Caco-2 (cell line): ENCODE measurements at regions not wholly inside any gene's neighbourhood (a gene's known extent, or its start where the extent isn't known, plus 50 kb on each side); places are given as distances from the start of the nearest gene placed in this dataset.

Source experiments
- BruUV-seq: library from RNA; stranded (reverse); fragments of 400-500 nt; replicated peaks from 2 replicates; lab custom pipeline; 2021; lab: Mats Ljungman, UMichigan
- CTCF ChIA-PET: fragments of 300-600 bp; sonication (Branson Sonifier 250); formaldehyde crosslinking; loops from one replicate; lab custom pipeline; 2022; ENCODE audit warnings: antibody characterized with exemption; lab: Charles Lee
- POLR2A ChIA-PET: fragments of 300-600 bp; sonication (Branson Sonifier 250); formaldehyde crosslinking; loops from one replicate; lab custom pipeline; 2022; ENCODE audit warnings: antibody characterized with exemption; lab: Charles Lee
- DNase-seq, 2 experiments: peaks; one replicate each; pipeline versions ENCODE4 v3.0.0 to v3.0.0-alpha.2; 2020 to 2022
- H3K27me3 ChIP-seq: replicated peaks from 2 replicates; pipeline ENCODE4 v1.6.0; 2011; ENCODE audit warnings: low read length; ENCODE audit not compliant: control insufficient read depth, insufficient read depth
- H3K36me3 ChIP-seq: 2 replicates; pipeline ENCODE4 v1.5.1; 2011; ENCODE audit warnings: low read length; ENCODE audit not compliant: control insufficient read depth, insufficient read depth
- H3K4me1 ChIP-seq: fragments of 250-450 bp; sonication (Bioruptor Pico); 2 replicates; pipeline ENCODE4 v1.5.1; 2020; ENCODE audit warnings: mild to moderate bottlenecking
- H3K4me3 ChIP-seq: 2 replicates; pipeline ENCODE4 v1.5.1; 2011; ENCODE audit warnings: low read depth, mild to moderate bottlenecking, control low read depth, low read length
- H3K9me3 ChIP-seq: fragments of 250-450 bp; sonication (Bioruptor Pico); 2 replicates; pipeline ENCODE4 v1.5.1; 2020; ENCODE audit warnings: mild to moderate bottlenecking, moderate library complexity
- H3K27ac Mint-ChIP-seq: one replicate; pipeline ENCODE4 v1.8.0; 2022; ENCODE audit warnings: mixed read lengths; ENCODE audit not compliant: unreplicated experiment
- H3K27me3 Mint-ChIP-seq: one replicate; pipeline ENCODE4 v1.8.0; 2022; ENCODE audit warnings: mixed read lengths; ENCODE audit not compliant: insufficient read depth, unreplicated experiment
- H3K36me3 Mint-ChIP-seq: one replicate; pipeline ENCODE4 v1.8.0; 2022; ENCODE audit warnings: mild to moderate bottlenecking, mixed read lengths; ENCODE audit not compliant: insufficient read depth, unreplicated experiment
- H3K4me1 Mint-ChIP-seq: one replicate; pipeline ENCODE4 v1.8.0; 2022; ENCODE audit warnings: low read depth, mixed read lengths; ENCODE audit not compliant: unreplicated experiment
- H3K4me3 Mint-ChIP-seq: one replicate; pipeline ENCODE4 v1.8.0; 2022; ENCODE audit warnings: mild to moderate bottlenecking, moderate library complexity, mixed read lengths; ENCODE audit not compliant: unreplicated experiment
- H3K9me3 Mint-ChIP-seq: one replicate; pipeline ENCODE4 v1.8.0; 2022; ENCODE audit warnings: mixed read lengths; ENCODE audit not compliant: unreplicated experiment
- intact Hi-C: fragments of 100-400 bp; cut with micrococcal nuclease; formaldehyde crosslinking; loops from one replicate; pipeline ENCODE4 v1.10.0; 2022; ENCODE audit not compliant: unreplicated experiment
- TF ChIP-seq, protein P1 (sequence below), 2 experiments: fragments of 200-600 bp in 1 of 2; IDR thresholded peaks; 1 replicate in 1 of 2; 2 replicates in 1 of 2; pipeline versions ENCODE4 v1.5.1 to v1.8.0; 2011 to 2022; ENCODE audit warnings: antibody characterized with exemption in 1 of 2, control low read depth in 1 of 2, inconsistent platforms in 1 of 2, low read depth in 1 of 2, low read length in 1 of 2, mild to moderate bottlenecking in 1 of 2, moderate library complexity in 1 of 2; ENCODE audit not compliant: insufficient read depth in 1 of 2, severe bottlenecking in 1 of 2, unreplicated experiment in 1 of 2

DNA sequence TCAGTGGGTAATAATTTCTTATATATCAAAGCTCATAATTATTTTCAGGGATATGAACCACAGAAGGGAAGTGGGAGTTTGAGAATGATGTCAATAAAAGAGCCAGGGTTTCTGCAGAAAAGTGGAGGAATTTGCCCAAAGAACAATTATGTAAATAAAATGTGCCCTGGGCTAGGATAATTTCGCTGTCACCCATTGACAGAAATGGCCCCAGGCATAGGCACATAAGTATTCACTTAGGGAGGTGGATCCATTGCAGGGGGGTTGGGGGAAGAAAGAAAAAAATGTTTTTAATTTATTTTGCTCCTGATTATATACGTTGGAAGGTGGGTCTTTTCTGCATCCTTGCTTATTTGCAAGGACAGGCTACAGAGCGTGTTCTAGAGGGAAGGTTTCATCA, 135.1 kb upstream of the IRX2 start:
- H3K9me3 ChIP-seq = no peaks in the 10 kb centered on the region
- no peaks in the 10 kb centered on the region for H3K4me1 ChIP-seq
- DNase-seq = no peak
- no peak overlapping the region for H3K4me3 ChIP-seq
- intact Hi-C loops = no loop called here
- no peaks in the 10 kb centered on the region; the same call in 1 of the 2 replicates for H3K27me3 ChIP-seq
- peaks cover 18% of the 10 kb centered on the region for H3K27me3 Mint-ChIP-seq
- no peaks in the 10 kb centered on the region for H3K36me3 ChIP-seq
- CTCF ChIA-PET = no interaction called here
- peaks cover 17% of the 10 kb centered on the region for H3K9me3 Mint-ChIP-seq
- H3K36me3 Mint-ChIP-seq = no peaks in the 10 kb centered on the region
- H3K4me1 Mint-ChIP-seq = no peaks in the 10 kb centered on the region
- POLR2A ChIA-PET = no interaction called here
- H3K27ac Mint-ChIP-seq = no peak overlapping the region
- TF ChIP-seq, protein P1, sequence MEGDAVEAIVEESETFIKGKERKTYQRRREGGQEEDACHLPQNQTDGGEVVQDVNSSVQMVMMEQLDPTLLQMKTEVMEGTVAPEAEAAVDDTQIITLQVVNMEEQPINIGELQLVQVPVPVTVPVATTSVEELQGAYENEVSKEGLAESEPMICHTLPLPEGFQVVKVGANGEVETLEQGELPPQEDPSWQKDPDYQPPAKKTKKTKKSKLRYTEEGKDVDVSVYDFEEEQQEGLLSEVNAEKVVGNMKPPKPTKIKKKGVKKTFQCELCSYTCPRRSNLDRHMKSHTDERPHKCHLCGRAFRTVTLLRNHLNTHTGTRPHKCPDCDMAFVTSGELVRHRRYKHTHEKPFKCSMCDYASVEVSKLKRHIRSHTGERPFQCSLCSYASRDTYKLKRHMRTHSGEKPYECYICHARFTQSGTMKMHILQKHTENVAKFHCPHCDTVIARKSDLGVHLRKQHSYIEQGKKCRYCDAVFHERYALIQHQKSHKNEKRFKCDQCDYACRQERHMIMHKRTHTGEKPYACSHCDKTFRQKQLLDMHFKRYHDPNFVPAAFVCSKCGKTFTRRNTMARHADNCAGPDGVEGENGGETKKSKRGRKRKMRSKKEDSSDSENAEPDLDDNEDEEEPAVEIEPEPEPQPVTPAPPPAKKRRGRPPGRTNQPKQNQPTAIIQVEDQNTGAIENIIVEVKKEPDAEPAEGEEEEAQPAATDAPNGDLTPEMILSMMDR (IDR thresholded peaks at IDR 0.05; ENCODE audit: insufficient read depth in 1 of 2, low read depth in 1 of 2, low read length in 1 of 2, severe bottlenecking in 1 of 2, unreplicated experiment in 1 of 2) = no peak
- H3K4me3 Mint-ChIP-seq = no peak overlapping the region
- BruUV-seq = no TSS peak

DNA sequence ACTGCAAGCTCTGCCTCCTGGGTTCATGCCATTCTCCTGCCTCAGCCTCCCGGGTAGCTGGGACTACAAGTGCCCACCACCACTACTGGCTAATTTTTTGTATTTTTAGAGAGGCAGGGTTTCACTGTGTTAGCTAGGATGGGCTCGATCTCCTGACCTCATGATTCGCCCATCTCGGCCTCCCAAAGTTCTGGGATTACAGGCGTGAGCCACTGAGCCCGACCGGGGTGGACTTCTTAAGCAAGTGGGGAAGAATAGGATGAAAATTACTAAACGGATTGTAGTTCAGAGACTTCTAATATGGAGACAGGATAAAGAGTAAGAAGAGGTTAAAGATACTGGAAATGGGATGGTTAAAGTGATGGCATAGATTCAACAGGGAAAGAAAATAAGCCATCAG, 132.3 kb upstream of the IRX2 start:
- intact Hi-C loops = no loop called here
- Mint-ChIP-seq H3K27me3 (peaks cover 18% of the 10 kb centered on the region), H3K27ac (no peak overlapping the region), H3K4me1 (no peaks in the 10 kb centered on the region), H3K36me3 (no peaks in the 10 kb centered on the region), H3K4me3 (no peak overlapping the region), H3K9me3 (peaks cover 30% of the 10 kb centered on the region)
- H3K4me3 ChIP-seq = no peak overlapping the region
- no peak for DNase-seq
- no peaks in the 10 kb centered on the region for H3K4me1 ChIP-seq
- no peaks in the 10 kb centered on the region; the same call in 1 of the 2 replicates for H3K27me3 ChIP-seq
- no TSS peak for BruUV-seq
- TF ChIP-seq, protein P1 (IDR thresholded peaks at IDR 0.05; ENCODE audit: insufficient read depth in 1 of 2, low read depth in 1 of 2, low read length in 1 of 2, severe bottlenecking in 1 of 2, unreplicated experiment in 1 of 2) = no peak
- POLR2A ChIA-PET = no interaction called here
- H3K9me3 ChIP-seq = peaks cover 18% of the 10 kb centered on the region
- CTCF ChIA-PET = no interaction called here
- no peaks in the 10 kb centered on the region for H3K36me3 ChIP-seq

DNA sequence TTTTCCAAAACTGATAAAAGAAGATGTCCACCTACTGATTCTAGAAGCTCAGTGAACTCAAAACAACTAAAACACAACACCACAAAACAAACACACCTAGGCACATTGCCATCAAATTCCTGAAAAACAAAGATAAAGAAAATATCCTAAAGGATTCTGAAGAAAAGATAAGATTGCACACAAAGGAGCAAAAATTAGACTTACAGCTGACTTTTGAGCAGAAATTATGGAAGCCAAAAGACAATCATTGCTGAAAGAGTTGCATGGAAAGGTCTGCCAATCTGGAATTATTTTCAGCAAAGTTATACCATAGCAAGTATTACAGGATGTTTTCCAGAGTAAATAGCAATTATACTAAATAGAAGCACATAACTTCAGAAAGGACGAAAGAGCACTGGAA, 128.2 kb upstream of the IRX2 start:
- no peak for DNase-seq
- H3K27ac Mint-ChIP-seq = no peak overlapping the region
- H3K4me3 Mint-ChIP-seq = no peak overlapping the region
- TF ChIP-seq, protein P1 (IDR thresholded peaks at IDR 0.05; ENCODE audit: insufficient read depth in 1 of 2, low read depth in 1 of 2, low read length in 1 of 2, severe bottlenecking in 1 of 2, unreplicated experiment in 1 of 2) = no peak
- H3K36me3 ChIP-seq = no peaks in the 10 kb centered on the region
- H3K27me3 ChIP-seq = no peaks in the 10 kb centered on the region
- H3K4me3 ChIP-seq = no peak overlapping the region
- CTCF ChIA-PET = no interaction called here
- no peaks in the 10 kb centered on the region for H3K4me1 ChIP-seq
- H3K36me3 Mint-ChIP-seq = no peaks in the 10 kb centered on the region
- H3K27me3 Mint-ChIP-seq = peaks cover 14% of the 10 kb centered on the region
- peaks cover 18% of the 10 kb centered on the region for H3K9me3 ChIP-seq
- H3K9me3 Mint-ChIP-seq = peaks cover 37% of the 10 kb centered on the region
- POLR2A ChIA-PET = no interaction called here
- BruUV-seq = no TSS peak
- intact Hi-C loops = no loop called here
- no peaks in the 10 kb centered on the region for H3K4me1 Mint-ChIP-seq
